Progenitor cell of endocrine pancreas (in vitro differentiated cells): ENCODE measurements at regions not wholly inside any gene's neighbourhood (a gene's known extent, or its start where the extent isn't known, plus 50 kb on each side); places are given as distances from the start of the nearest gene placed in this dataset.
"Not testable (repeated sequence)": the region's sequence is repeated elsewhere in the genome, so short reads cannot be mapped to it uniquely, and the experiment has no call there.

ENCODE experiments used
- DNase-seq: peaks from one replicate; pipeline ENCODE4 v3.0.0; 2021; ENCODE audit warnings: low spot score; ENCODE audit not compliant: unreplicated experiment
- H3K27ac Mint-ChIP-seq: 2 replicates; pipeline ENCODE4 v1.8.0; 2021; ENCODE audit warnings: mild to moderate bottlenecking, moderate library complexity, mixed read lengths
- H3K27me3 Mint-ChIP-seq: 2 replicates; pipeline ENCODE4 v1.8.0; 2021; ENCODE audit warnings: mixed read lengths
- H3K36me3 Mint-ChIP-seq: 2 replicates; pipeline ENCODE4 v1.8.0; 2022; ENCODE audit warnings: mixed read lengths; ENCODE audit not compliant: insufficient read depth
- H3K4me1 Mint-ChIP-seq: 2 replicates; pipeline ENCODE4 v1.8.0; 2021; ENCODE audit warnings: low read depth, mixed read lengths
- H3K4me3 Mint-ChIP-seq: 2 replicates; pipeline ENCODE4 v1.8.0; 2021; ENCODE audit warnings: low read depth, mild to moderate bottlenecking, moderate library complexity, mixed read lengths
- H3K9me3 Mint-ChIP-seq: 2 replicates; pipeline ENCODE4 v1.8.0; 2021; ENCODE audit warnings: low read depth, mixed read lengths
- CTCF ChIP-seq: fragments of 200-600 bp; sonication (generic); IDR thresholded peaks from one replicate; pipeline ENCODE4 v1.5.0; 2021; ENCODE audit warnings: antibody characterized with exemption, mild to moderate bottlenecking; ENCODE audit not compliant: unreplicated experiment

- Mint-ChIP-seq H3K4me3 (no peak overlapping the region), H3K27me3 (peaks cover 2% of the 10 kb centered on the region), H3K9me3 (peaks cover 4% of the 10 kb centered on the region), H3K4me1 (peaks cover 3% of the 10 kb centered on the region), H3K36me3 (no peaks in the 10 kb centered on the region), H3K27ac (no peak overlapping the region)
- no peak for DNase-seq
- no peak for TF ChIP-seq CTCF
Measured at GRCh38 chr1:101367630-101368029, 130.8 kb downstream of the S1PR1 start.

- H3K4me1 Mint-ChIP-seq = peaks cover 3% of the 10 kb centered on the region
- H3K27me3 Mint-ChIP-seq = no peaks in the 10 kb centered on the region
- H3K27ac Mint-ChIP-seq = no peak overlapping the region
- TF ChIP-seq CTCF = no peak
- H3K4me3 Mint-ChIP-seq = no peak overlapping the region
- DNase-seq = no peak
- H3K36me3 Mint-ChIP-seq = no peaks in the 10 kb centered on the region
- peaks cover 5% of the 10 kb centered on the region for H3K9me3 Mint-ChIP-seq
Measured at GRCh38 chr1:101370488-101370887, 133.7 kb downstream of the S1PR1 start.

- H3K4me1 Mint-ChIP-seq = peaks cover 3% of the 10 kb centered on the region
- no peak for DNase-seq
- no peak overlapping the region for H3K27ac Mint-ChIP-seq
- no peaks in the 10 kb centered on the region for H3K36me3 Mint-ChIP-seq
- no peak overlapping the region for H3K4me3 Mint-ChIP-seq
- no peaks in the 10 kb centered on the region for H3K27me3 Mint-ChIP-seq
- H3K9me3 Mint-ChIP-seq = peaks cover 5% of the 10 kb centered on the region
- no peak for TF ChIP-seq CTCF
Measured at GRCh38 chr1:101371259-101371658, 134.4 kb downstream of the S1PR1 start.

DNA sequence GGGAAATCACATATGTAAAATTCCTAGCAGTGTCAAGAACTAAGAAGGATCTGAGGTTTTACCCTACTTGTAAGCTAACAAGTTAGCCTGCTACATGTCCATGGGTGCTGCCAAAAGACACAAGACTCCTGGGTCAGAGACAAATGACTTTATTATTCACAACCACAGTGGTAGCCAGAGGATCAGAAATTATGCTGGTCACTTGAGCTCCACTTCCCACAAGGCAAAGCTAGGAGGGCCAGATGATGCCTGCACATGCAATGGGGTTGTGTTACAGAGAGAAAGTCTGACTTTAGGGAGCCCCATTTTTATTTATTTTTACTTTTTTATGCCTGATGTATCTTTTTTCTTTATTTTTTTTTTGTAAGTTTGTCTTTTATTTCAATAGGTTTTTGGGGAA lies 136.8 kb downstream of the S1PR1 start:
- DNase-seq = no peak
- Mint-ChIP-seq H3K9me3 (peaks cover 5% of the 10 kb centered on the region), H3K4me3 (no peak overlapping the region), H3K27ac (no peak overlapping the region), H3K4me1 (no peaks in the 10 kb centered on the region), H3K36me3 (no peaks in the 10 kb centered on the region), H3K27me3 (no peaks in the 10 kb centered on the region)
- TF ChIP-seq CTCF = no peak

- not testable (repeated sequence) for H3K36me3 Mint-ChIP-seq, H3K27ac Mint-ChIP-seq, H3K27me3 Mint-ChIP-seq, DNase-seq, H3K4me1 Mint-ChIP-seq, H3K9me3 Mint-ChIP-seq, H3K4me3 Mint-ChIP-seq
Measured at GRCh38 chr1:101375448-101375847, 138.6 kb downstream of the S1PR1 start.

DNA sequence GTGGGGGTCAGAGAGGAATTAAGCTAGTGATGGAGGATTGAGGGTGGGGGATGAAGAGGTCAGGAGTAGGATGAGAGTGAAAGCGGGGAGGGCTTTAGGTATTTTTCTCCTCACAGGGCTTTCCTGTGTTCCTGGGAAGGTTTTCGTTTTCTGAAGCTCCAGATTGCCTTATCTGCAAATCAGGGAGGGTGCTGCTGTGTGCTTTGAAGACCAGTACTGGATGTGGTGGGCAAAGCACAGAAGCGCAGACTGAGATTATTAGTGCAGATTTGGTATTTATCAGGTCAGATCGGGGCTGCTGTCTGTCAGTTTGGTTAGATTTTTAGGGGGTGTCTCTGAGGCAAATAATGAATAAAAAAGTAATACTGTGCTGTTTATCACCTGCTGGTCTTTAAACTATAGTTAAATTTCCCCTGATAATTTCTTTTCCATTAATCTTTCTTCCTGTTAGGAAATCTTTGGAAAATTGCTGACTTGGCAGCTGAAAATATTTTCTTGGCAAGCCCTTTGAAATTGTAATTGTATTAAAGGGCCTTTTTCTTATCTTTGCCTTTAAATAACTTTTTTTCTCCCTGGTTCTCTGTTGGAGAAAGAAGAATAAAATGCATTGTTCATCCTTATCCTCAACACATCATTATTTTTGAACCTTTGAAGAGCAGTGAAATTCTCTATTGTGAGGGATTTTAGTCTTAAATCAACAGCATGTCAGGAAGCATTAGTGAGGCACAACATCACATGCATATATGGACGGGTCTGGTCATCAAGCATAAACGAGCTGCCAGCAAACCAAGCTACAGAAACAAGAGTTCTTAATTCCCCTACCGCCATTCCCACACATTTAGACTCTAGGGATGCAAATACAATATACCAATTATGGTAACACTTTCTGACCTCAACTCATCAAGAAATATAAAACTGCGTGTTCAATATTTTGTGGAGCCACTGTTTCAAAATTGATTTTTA lies 139.6 kb downstream of the S1PR1 start:
- no peak for DNase-seq
- Mint-ChIP-seq H3K4me3 (no peak overlapping the region), H3K36me3 (no peaks in the 10 kb centered on the region), H3K4me1 (no peaks in the 10 kb centered on the region), H3K27me3 (no peaks in the 10 kb centered on the region), H3K9me3 (peaks cover 5% of the 10 kb centered on the region), H3K27ac (no peak overlapping the region)
- no peak for TF ChIP-seq CTCF
